Prostate gland (tissue), 2 donors: ENCODE measurements at regions not wholly inside any gene's neighbourhood (a gene's known extent, or its start where the extent isn't known, plus 50 kb on each side); places are given as distances from the start of the nearest gene placed in this dataset.

Experiments used
- DNase-seq: peaks from one replicate; pipeline ENCODE4 v3.0.0-alpha.2; 2019; ENCODE audit warnings: low spot score
- H3K27ac ChIP-seq, 2 donors: fragments of 200-600 bp; sonication (generic); 2 replicates each; pipeline ENCODE4 v1.5.1; 2017 to 2019
- H3K27me3 ChIP-seq: fragments of 200-600 bp; sonication (generic); replicated peaks from 2 replicates; pipeline ENCODE4 v1.5.1; 2019; ENCODE audit not compliant: insufficient read depth
- H3K36me3 ChIP-seq, 2 donors: fragments of 200-600 bp; sonication (generic); 1 replicate in 1 of 2; 2 replicates in 1 of 2; pipeline versions ENCODE4 v1.5.1 to v1.8.1; 2017 to 2019
- H3K4me1 ChIP-seq: fragments of 200-600 bp; sonication (generic); replicated peaks from 2 replicates; pipeline ENCODE4 v1.5.1; 2019
- H3K4me3 ChIP-seq, 2 donors: fragments of 200-600 bp; sonication (generic); 2 replicates each; pipeline ENCODE4 v1.5.1; 2017 to 2019
- H3K9me3 ChIP-seq: fragments of 200-600 bp; sonication (generic); 2 replicates; pipeline ENCODE4 v1.5.1; 2017
- POLR2A ChIP-seq: fragments of 450-650 bp; IDR thresholded peaks from one replicate; pipeline ENCODE4 v1.6.1; 2016; ENCODE audit warnings: antibody characterized with exemption, mild to moderate bottlenecking
- POLR2AphosphoS5 ChIP-seq: sonication (generic); formaldehyde crosslinking; IDR thresholded peaks from one replicate; pipeline ENCODE4 v1.6.1; 2017; ENCODE audit warnings: antibody characterized with exemption
- WGBS: methylation state at CpG from one replicate; pipeline ENCODE4 v1.1.5; 2018; 5-methylcytosine and 5-hydroxymethylcytosine counted together
- intact Hi-C: fragments of 100-400 bp; cut with DNase I; formaldehyde crosslinking; loops from one replicate; pipeline ENCODE4 v1.14.2; 2022
- TF ChIP-seq, protein P1 (sequence below), 4 experiments: fragments of 200-600 bp in 2 of 4; fragments of 450-650 bp in 2 of 4; sonication (generic) in 2 of 4; IDR thresholded peaks; 1 replicate in 3 of 4; 2 replicates in 1 of 4; pipeline ENCODE4 v1.5.1; 2016 to 2019; ENCODE audit warnings: antibody characterized with exemption in 4 of 4, mild to moderate bottlenecking in 2 of 4, moderate library complexity in 2 of 4

DNA sequence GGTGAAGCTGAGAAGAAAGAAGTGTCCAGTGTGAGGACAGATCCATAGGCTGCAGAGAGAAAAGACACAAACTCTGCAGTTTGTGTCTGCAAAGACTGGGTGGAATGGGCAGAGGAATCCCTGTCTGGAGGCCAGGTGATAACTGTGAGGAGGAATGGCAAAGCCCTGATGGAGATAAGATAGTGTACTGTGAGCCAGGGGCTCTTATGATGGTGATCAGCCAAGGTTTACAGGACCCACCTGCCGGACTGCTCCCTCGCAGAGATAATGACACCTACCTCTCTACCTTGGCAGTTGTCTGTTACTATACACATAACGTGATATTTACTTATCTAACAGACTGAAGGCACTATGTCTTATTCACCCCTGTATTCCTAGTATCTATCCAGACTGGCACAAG is 92.6 kb upstream of the ASIC2 start:
- no peak for TF ChIP-seq POLR2A
- no peak for TF ChIP-seq POLR2AphosphoS5
- TF ChIP-seq, protein P1, sequence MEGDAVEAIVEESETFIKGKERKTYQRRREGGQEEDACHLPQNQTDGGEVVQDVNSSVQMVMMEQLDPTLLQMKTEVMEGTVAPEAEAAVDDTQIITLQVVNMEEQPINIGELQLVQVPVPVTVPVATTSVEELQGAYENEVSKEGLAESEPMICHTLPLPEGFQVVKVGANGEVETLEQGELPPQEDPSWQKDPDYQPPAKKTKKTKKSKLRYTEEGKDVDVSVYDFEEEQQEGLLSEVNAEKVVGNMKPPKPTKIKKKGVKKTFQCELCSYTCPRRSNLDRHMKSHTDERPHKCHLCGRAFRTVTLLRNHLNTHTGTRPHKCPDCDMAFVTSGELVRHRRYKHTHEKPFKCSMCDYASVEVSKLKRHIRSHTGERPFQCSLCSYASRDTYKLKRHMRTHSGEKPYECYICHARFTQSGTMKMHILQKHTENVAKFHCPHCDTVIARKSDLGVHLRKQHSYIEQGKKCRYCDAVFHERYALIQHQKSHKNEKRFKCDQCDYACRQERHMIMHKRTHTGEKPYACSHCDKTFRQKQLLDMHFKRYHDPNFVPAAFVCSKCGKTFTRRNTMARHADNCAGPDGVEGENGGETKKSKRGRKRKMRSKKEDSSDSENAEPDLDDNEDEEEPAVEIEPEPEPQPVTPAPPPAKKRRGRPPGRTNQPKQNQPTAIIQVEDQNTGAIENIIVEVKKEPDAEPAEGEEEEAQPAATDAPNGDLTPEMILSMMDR (IDR thresholded peaks at IDR 0.05): no peak
- Histone ChIP-seq H3K4me3 (no peak overlapping the region), H3K27me3 (no peaks in the 10 kb centered on the region), H3K27ac (no peak overlapping the region), H3K36me3 (no peaks in the 10 kb centered on the region), H3K9me3 (no peaks in the 10 kb centered on the region), H3K4me1 (no peaks in the 10 kb centered on the region)
- intact Hi-C loops: no loop called here
- WGBS: 30% methylated on average over 3 of the region's 3 CpGs
- DNase-seq: no peak

DNA sequence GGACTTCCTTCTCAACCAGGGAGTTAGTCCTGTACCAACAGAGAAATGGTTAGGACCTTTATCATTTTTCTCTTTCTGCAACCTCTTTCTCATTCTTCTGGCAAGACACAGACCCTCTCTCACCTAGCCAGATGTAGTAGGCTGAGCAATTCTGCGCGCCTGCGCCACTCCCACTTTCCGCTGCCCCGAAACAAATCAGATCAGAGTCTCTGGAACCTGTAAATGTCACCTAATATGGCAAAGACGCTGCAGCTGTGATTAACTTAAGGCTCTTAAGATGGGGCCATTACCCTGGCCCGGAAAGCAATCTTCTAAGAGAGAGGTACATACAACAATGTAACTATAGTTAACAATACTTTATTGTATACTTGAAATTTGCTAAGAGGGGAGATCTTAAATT is 94.3 kb upstream of the ASIC2 start:
- peaks cover 2% of the 10 kb centered on the region for H3K27me3 ChIP-seq
- DNase-seq: no peak
- intact Hi-C loops: no loop called here
- H3K4me3 ChIP-seq: no peak overlapping the region
- H3K9me3 ChIP-seq: no peaks in the 10 kb centered on the region
- TF ChIP-seq POLR2A (no peak), POLR2AphosphoS5 (no peak)
- TF ChIP-seq, protein P1 (IDR thresholded peaks at IDR 0.05): no peak
- 38% methylated on average over 7 of the region's 7 CpGs for WGBS
- no peaks in the 10 kb centered on the region for H3K4me1 ChIP-seq
- no peaks in the 10 kb centered on the region for H3K36me3 ChIP-seq
- no peak overlapping the region for H3K27ac ChIP-seq

DNA sequence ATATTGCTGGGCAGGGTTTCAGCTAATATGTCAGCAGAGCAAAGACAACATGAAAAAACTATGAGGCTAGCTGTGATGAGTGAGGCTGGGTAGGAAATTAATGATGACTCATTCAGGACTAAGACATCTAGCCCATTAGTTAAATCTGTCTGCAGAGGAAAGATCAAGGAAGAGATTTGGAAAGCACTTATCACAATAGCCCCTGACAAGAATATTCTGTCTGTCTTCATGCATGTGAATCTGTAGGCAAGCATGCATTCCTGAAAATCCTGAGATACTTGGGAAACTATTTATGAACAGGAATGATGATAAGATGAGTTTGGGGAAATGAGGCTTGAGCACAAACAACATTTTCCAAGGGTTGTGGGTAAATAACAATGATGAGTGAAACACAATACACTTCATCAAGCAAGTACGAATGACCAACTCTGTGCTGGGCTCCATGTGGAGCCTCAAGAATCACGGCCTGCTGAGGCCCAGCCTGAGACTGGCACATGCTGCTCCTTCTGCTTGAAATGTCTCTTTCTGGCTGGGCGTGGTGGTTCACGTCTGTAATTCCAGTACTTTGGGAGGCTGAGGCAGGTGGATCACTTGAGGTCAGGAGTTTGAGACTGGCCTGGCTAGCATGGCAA is 96.5 kb upstream of the ASIC2 start:
- Histone ChIP-seq H3K27ac (no peak overlapping the region), H3K9me3 (no peaks in the 10 kb centered on the region), H3K4me1 (no peaks in the 10 kb centered on the region), H3K27me3 (peaks cover 2% of the 10 kb centered on the region), H3K4me3 (no peak overlapping the region), H3K36me3 (no peaks in the 10 kb centered on the region)
- no peak for DNase-seq
- no peak for TF ChIP-seq POLR2AphosphoS5
- no peak for TF ChIP-seq POLR2A
- TF ChIP-seq, protein P1 (IDR thresholded peaks at IDR 0.05): no peak
- intact Hi-C loops: no loop called here
- WGBS: 69% methylated on average over 4 of the region's 4 CpGs

- H3K4me3 ChIP-seq: no peak overlapping the region
- 47% methylated on average over 6 of the region's 6 CpGs for WGBS
- intact Hi-C loops: no loop called here
- H3K36me3 ChIP-seq: no peaks in the 10 kb centered on the region
- no peak for DNase-seq
- no peaks in the 10 kb centered on the region for H3K9me3 ChIP-seq
- no peak for TF ChIP-seq POLR2A
- TF ChIP-seq, protein P1 (IDR thresholded peaks at IDR 0.05): no peak
- TF ChIP-seq POLR2AphosphoS5: no peak
- H3K4me1 ChIP-seq: no peaks in the 10 kb centered on the region
- H3K27ac ChIP-seq: no peak overlapping the region
- H3K27me3 ChIP-seq: peaks cover 2% of the 10 kb centered on the region
These were observed 97.5 kb upstream of the ASIC2 start for GRCh38 chr17:33390479-33391176.

DNA sequence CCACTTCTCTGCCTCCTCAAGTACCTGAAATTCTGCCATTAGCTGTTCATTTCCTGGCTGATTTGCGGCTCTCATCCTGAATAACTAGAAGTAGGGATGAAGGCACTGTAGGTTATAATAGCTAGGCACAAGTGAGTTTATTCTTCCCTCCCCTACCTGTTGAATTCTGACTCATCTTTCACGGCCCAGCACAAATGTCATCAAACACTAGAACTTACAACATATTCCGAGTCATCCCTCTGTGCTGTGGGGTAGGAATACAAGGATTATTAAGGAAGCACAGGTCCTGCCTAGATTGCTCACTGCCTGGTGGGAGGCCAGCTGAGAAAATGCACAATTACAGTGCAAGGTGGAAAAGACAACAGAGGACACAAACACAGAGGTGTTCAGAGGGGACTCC is 103.7 kb upstream of the ASIC2 start:
- Histone ChIP-seq H3K9me3 (no peaks in the 10 kb centered on the region), H3K4me1 (no peaks in the 10 kb centered on the region), H3K4me3 (no peak overlapping the region), H3K27me3 (no peaks in the 10 kb centered on the region), H3K36me3 (no peaks in the 10 kb centered on the region), H3K27ac (no peak overlapping the region)
- TF ChIP-seq, protein P1 (IDR thresholded peaks at IDR 0.05): no peak
- TF ChIP-seq POLR2AphosphoS5 (no peak), POLR2A (no peak)
- intact Hi-C loops: no loop called here
- 50% methylated on average over 3 of the region's 3 CpGs for WGBS
- DNase-seq: no peak
